HG02763 (cell line): ENCODE measurements at regions not wholly inside any gene's neighbourhood (a gene's known extent, or its start where the extent isn't known, plus 50 kb on each side); places are given as distances from the start of the nearest gene placed in this dataset.

Experiments
- ATAC-seq: cut with Tn5 transposase; IDR thresholded peaks from one replicate; pipeline ENCODE4 v1.9.1; 2021; ENCODE audit warnings: mild to moderate bottlenecking, moderate library complexity; ENCODE audit not compliant: unreplicated experiment

- no peak for ATAC-seq
Observed at GRCh38 chr2:60603533-60604190, 50.2 kb upstream of the BCL11A start.

GRCh38 chr2:60604486-60605064 is 51.1 kb upstream of the BCL11A start:
- no peak for ATAC-seq

GRCh38 chr2:60605866-60606265 is 52.4 kb upstream of the BCL11A start:
- no peak for ATAC-seq

GRCh38 chr2:60608679-60609078 is 55.2 kb upstream of the BCL11A start:
- no peak for ATAC-seq

- no peak for ATAC-seq
Observed at GRCh38 chr2:60612033-60612432, 58.6 kb upstream of the BCL11A start.

GRCh38 chr2:60614319-60614718 is 60.9 kb upstream of the BCL11A start:
- ATAC-seq = no peak

- ATAC-seq = no peak
Observed at GRCh38 chr2:60621688-60622429, 68.4 kb upstream of the BCL11A start.

GRCh38 chr2:60623040-60623439 is 69.6 kb upstream of the BCL11A start:
- no peak for ATAC-seq

GRCh38 chr2:60627412-60627811 is 74.0 kb upstream of the BCL11A start:
- ATAC-seq = no peak

GRCh38 chr2:60628026-60628425 is 74.6 kb upstream of the BCL11A start:
- no peak for ATAC-seq

- ATAC-seq = no peak
Observed at GRCh38 chr2:60628615-60629304, 75.3 kb upstream of the BCL11A start.

GRCh38 chr2:60629305-60629662 is 75.8 kb upstream of the BCL11A start:
- no peak for ATAC-seq

GRCh38 chr2:60629801-60630385 is 76.4 kb upstream of the BCL11A start:
- no peak for ATAC-seq

- no peak for ATAC-seq
Observed at GRCh38 chr2:60633615-60634014, 80.2 kb upstream of the BCL11A start.

- no peak for ATAC-seq
Observed at GRCh38 chr2:60634438-60634837, 81.0 kb upstream of the BCL11A start.

GRCh38 chr2:60641811-60642788 is 88.6 kb upstream of the BCL11A start:
- ATAC-seq = no peak

GRCh38 chr2:60643747-60644146 is 90.3 kb upstream of the BCL11A start:
- ATAC-seq = no peak

- ATAC-seq = no peak
Observed at GRCh38 chr2:60644951-60645350, 91.5 kb upstream of the BCL11A start.

- no peak for ATAC-seq
Observed at GRCh38 chr2:60648191-60648590, 94.7 kb upstream of the BCL11A start.

- ATAC-seq = no peak
Observed at GRCh38 chr2:60649721-60650120, 96.3 kb upstream of the BCL11A start.
